Right lobe of liver (tissue), 4 donors: ENCODE measurements at regions not wholly inside any gene's neighbourhood (a gene's known extent, or its start where the extent isn't known, plus 50 kb on each side); places are given as distances from the start of the nearest gene placed in this dataset.

Source experiments
- CTCF ChIP-seq, 4 donors: fragments of 200-600 bp in 3 of 4; fragments of 450-650 bp in 1 of 4; IDR thresholded peaks; one replicate each; pipeline versions ENCODE4 v1.5.1 to v1.8.0; 2016 to 2022; ENCODE audit warnings: antibody characterized with exemption in 4 of 4, mild to moderate bottlenecking in 2 of 4
- POLR2A ChIP-seq: fragments of 450-650 bp; IDR thresholded peaks from one replicate; pipeline ENCODE4 v1.6.1; 2017; ENCODE audit warnings: antibody characterized with exemption, mild to moderate bottlenecking
- donor health status: DM: no; HTN: no; CAD: no.
- donor health status: DM: no; HTN: no; CAD: no.
- donor health status: DM: no; HTN: yes; CAD: no.

- TF ChIP-seq CTCF (IDR thresholded peaks at IDR 0.05) (no peak), POLR2A (no peak)
These were observed 252.0 kb downstream of the AASDHPPT start for GRCh38 chr11:106329273-106330018.
